Transverse colon (tissue), 4 donors: ENCODE measurements at regions not wholly inside any gene's neighbourhood (a gene's known extent, or its start where the extent isn't known, plus 50 kb on each side); places are given as distances from the start of the nearest gene placed in this dataset.

Source experiments
- DNase-seq: peaks from one replicate; pipeline ENCODE4 v3.0.0-alpha.2; 2019
- H3K27ac ChIP-seq, 4 donors: fragments of 200-600 bp; sonication (generic); 2 replicates each; pipeline ENCODE4 v1.5.1; 2016 to 2018; ENCODE audit warnings: inconsistent platforms in 4 of 4
- H3K27me3 ChIP-seq: fragments of 200-600 bp; sonication (generic); 2 replicates; pipeline ENCODE4 v1.5.1; 2017; ENCODE audit warnings: inconsistent platforms
- H3K36me3 ChIP-seq, 4 donors: fragments of 200-600 bp; sonication (generic); 2 replicates each; pipeline ENCODE4 v1.5.1; 2017 to 2019; ENCODE audit warnings: inconsistent platforms in 4 of 4
- H3K4me1 ChIP-seq, 4 donors: fragments of 200-600 bp; sonication (generic); 2 replicates each; pipeline ENCODE4 v1.5.1; 2017 to 2020; ENCODE audit warnings: inconsistent platforms in 4 of 4
- H3K4me3 ChIP-seq, 4 donors: fragments of 200-600 bp; sonication (generic); 1 replicate in 1 of 4; 2 replicates in 3 of 4; pipeline versions ENCODE4 v1.5.1 to v1.6.1; 2017 to 2019; ENCODE audit warnings: inconsistent platforms in 4 of 4
- H3K9me3 ChIP-seq, 2 donors: fragments of 200-600 bp; sonication (generic); 2 replicates each; pipeline ENCODE4 v1.5.1; 2017 to 2019; ENCODE audit warnings: inconsistent platforms in 2 of 2
- EP300 ChIP-seq: sonication (generic); formaldehyde crosslinking; IDR thresholded peaks from one replicate; pipeline ENCODE4 v1.6.1; 2017; ENCODE audit warnings: antibody characterized with exemption, low read depth
- POLR2A ChIP-seq: fragments of 450-650 bp; IDR thresholded peaks from one replicate; pipeline ENCODE4 v1.6.1; 2016; ENCODE audit warnings: antibody characterized with exemption, mild to moderate bottlenecking, moderate library complexity
- POLR2AphosphoS5 ChIP-seq, 3 donors: sonication (generic); formaldehyde crosslinking; IDR thresholded peaks; one replicate each; pipeline ENCODE4 v1.6.1; 2016; ENCODE audit warnings: antibody characterized with exemption in 3 of 3
- WGBS, 2 donors: methylation state at CpG; one replicate each; pipeline ENCODE4 v1.1.5; 2018; ENCODE audit warnings: low coverage in 1 of 2; 5-methylcytosine and 5-hydroxymethylcytosine counted together
- in situ Hi-C, 4 donors: fragments of 200-750 bp; cut with MboI; loops; one replicate each; pipeline versions ENCODE4 v1.15.0 to v1.15.1; 2017; ENCODE audit warnings: low sequenced_read_pairs in 3 of 4, low pct_ligation_motif_present in 1 of 4, low pct_unique_long_range_greater_than_20kb in 1 of 4
- intact Hi-C: fragments of 100-400 bp; cut with DNase I; formaldehyde crosslinking; loops from one replicate; pipeline ENCODE4 v1.15.1; 2023; ENCODE audit warnings: low total_unique reads
- TF ChIP-seq, protein P1 (sequence below), 5 experiments: fragments of 200-600 bp in 3 of 5; fragments of 450-650 bp in 2 of 5; sonication (generic) in 3 of 5; IDR thresholded peaks; 1 replicate in 2 of 5; 2 replicates in 3 of 5; pipeline ENCODE4 v1.5.1; 2016 to 2017; ENCODE audit warnings: antibody characterized with exemption in 5 of 5, inconsistent platforms in 3 of 5, mild to moderate bottlenecking in 2 of 5, moderate library complexity in 1 of 5

DNA sequence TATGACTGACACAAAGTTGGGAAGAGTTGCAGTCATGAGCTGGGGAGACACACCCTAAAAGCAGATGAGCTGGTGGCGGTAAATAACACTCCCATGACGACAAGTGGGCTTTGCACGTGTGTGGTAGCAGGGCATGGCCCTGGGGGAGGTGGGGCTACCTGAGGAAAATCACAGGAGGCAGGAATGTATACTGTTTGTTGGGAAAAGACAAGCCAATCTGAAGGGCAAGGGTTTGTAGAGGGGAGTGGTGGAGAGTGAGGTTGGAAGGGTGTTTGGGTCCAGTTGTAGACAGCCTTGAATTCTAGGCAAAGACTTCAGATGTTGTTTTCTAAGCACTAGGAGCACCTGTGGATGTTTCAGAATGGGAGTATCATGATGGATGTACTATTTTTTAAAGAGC, 151.6 kb downstream of the TM9SF2 start:
- intact Hi-C loops: no loop called here
- Histone ChIP-seq H3K36me3 (no peaks in the 10 kb centered on the region), H3K9me3 (no peaks in the 10 kb centered on the region), H3K4me3 (no peak overlapping the region), H3K27ac (no peak overlapping the region), H3K4me1 (peaks cover 2 to 21% (median 5%) of the 10 kb centered on the region in 4 donors), H3K27me3 (no peaks in the 10 kb centered on the region)
- 87% methylated on average over 3 of the region's 3 CpGs; no CpG with 5 or more reads in 1 of the 2 donors for WGBS, 2 donors
- TF ChIP-seq EP300 (no peak), POLR2A (no peak), POLR2AphosphoS5 (IDR thresholded peaks at IDR 0.05) (no peak)
- TF ChIP-seq, protein P1, sequence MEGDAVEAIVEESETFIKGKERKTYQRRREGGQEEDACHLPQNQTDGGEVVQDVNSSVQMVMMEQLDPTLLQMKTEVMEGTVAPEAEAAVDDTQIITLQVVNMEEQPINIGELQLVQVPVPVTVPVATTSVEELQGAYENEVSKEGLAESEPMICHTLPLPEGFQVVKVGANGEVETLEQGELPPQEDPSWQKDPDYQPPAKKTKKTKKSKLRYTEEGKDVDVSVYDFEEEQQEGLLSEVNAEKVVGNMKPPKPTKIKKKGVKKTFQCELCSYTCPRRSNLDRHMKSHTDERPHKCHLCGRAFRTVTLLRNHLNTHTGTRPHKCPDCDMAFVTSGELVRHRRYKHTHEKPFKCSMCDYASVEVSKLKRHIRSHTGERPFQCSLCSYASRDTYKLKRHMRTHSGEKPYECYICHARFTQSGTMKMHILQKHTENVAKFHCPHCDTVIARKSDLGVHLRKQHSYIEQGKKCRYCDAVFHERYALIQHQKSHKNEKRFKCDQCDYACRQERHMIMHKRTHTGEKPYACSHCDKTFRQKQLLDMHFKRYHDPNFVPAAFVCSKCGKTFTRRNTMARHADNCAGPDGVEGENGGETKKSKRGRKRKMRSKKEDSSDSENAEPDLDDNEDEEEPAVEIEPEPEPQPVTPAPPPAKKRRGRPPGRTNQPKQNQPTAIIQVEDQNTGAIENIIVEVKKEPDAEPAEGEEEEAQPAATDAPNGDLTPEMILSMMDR (IDR thresholded peaks at IDR 0.05): no peak
- DNase-seq: no peak
- in situ Hi-C loops: loop anchor here (10.0 to 25.0 kb wide), 6 partner anchors 259 to 862 kb away; no protein-coding TSS in a partner anchor

GRCh38 chr13:99652141-99652540, 150.9 kb downstream of the TM9SF2 start:
- peaks cover 2 to 15% (median 5%) of the 10 kb centered on the region in 4 donors for H3K4me1 ChIP-seq
- TF ChIP-seq POLR2A (no peak), POLR2AphosphoS5 (IDR thresholded peaks at IDR 0.05) (no peak), EP300 (no peak)
- in situ Hi-C loops: loop anchor here (10.0 to 25.0 kb wide), 6 partner anchors 260 to 863 kb away; no protein-coding TSS in a partner anchor
- intact Hi-C loops: no loop called here
- DNase-seq: no peak
- 67 to 100% methylated on average over 1 of the region's 1 CpG for WGBS, 2 donors
- H3K9me3 ChIP-seq: no peaks in the 10 kb centered on the region
- H3K27ac ChIP-seq: no peak overlapping the region
- H3K36me3 ChIP-seq: no peaks in the 10 kb centered on the region
- H3K4me3 ChIP-seq: no peak overlapping the region
- H3K27me3 ChIP-seq: no peaks in the 10 kb centered on the region

DNA sequence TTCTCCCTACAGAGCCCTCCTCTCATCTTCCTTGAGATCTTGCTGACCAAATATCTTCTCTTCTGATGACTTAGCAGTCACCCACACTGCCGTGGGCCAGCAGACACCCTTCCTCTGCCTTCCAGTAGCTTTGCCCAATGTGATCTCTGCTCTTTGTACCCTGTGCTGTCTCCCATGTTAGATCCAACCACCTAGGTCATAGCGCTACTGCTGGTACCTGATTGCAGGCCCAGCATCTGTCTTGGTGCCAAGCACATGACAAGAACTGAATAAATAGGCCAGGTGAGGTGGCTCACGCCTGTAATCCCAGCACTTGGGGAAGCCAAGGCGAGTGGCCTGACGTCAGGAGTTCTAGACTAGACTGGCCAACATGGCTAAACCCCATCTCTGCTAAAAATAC, 149.7 kb downstream of the TM9SF2 start:
- no peaks in the 10 kb centered on the region for H3K36me3 ChIP-seq
- peaks cover 0 to 3% (median 3%) of the 10 kb centered on the region in 4 donors for H3K4me1 ChIP-seq
- no peak for DNase-seq
- in situ Hi-C loops (loop anchor here (10.0 to 25.0 kb wide), 6 partner anchors 261 to 864 kb away; no protein-coding TSS in a partner anchor), intact Hi-C loops (no loop called here)
- WGBS, 2 donors: 97 to 100% methylated on average over 1 to 5 of the region's 5 CpGs
- no peak overlapping the region for H3K27ac ChIP-seq
- H3K9me3 ChIP-seq: no peaks in the 10 kb centered on the region
- no peak overlapping the region for H3K4me3 ChIP-seq
- TF ChIP-seq, protein P1 (IDR thresholded peaks at IDR 0.05): no peak
- TF ChIP-seq EP300 (no peak), POLR2AphosphoS5 (IDR thresholded peaks at IDR 0.05) (no peak), POLR2A (no peak)
- H3K27me3 ChIP-seq: no peaks in the 10 kb centered on the region

- Histone ChIP-seq H3K27me3 (no peaks in the 10 kb centered on the region), H3K9me3 (no peaks in the 10 kb centered on the region), H3K4me3 (no peak overlapping the region), H3K4me1 (no peaks in the 10 kb centered on the region), H3K27ac (no peak overlapping the region), H3K36me3 (no peaks in the 10 kb centered on the region)
- no peak for TF ChIP-seq POLR2AphosphoS5 (IDR thresholded peaks at IDR 0.05)
- TF ChIP-seq POLR2A: no peak
- TF ChIP-seq, protein P1 (IDR thresholded peaks at IDR 0.05): no peak
- no peak for TF ChIP-seq EP300
- in situ Hi-C loops: loop anchor here (10.0 to 25.0 kb wide), 6 partner anchors 262 to 864 kb away; no protein-coding TSS in a partner anchor
- 71% methylated on average over 1 of the region's 1 CpG; no CpG with 5 or more reads in 1 of the 2 donors for WGBS, 2 donors
- no peak for DNase-seq
- intact Hi-C loops: no loop called here
Observed at GRCh38 chr13:99650410-99650809, 149.1 kb downstream of the TM9SF2 start.

DNA sequence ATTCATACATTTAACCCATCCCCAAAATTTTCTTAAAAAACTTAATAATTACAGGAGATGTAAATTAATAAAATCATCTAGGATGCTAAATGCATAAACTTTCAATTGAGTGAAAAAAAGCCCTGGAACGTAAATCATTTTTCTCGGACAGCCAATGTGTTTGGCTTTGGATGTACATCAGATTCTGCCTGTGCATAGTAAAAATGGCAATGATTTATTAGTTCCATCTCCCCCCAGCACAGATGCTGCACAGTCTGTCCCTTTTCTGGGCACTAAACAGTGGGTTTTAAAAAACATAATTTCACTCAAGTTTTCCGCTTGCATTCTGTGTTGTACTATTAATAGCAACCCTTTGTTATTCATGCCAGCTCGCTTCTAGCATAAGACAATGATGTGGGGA, 147.7 kb downstream of the TM9SF2 start:
- TF ChIP-seq, protein P1 (IDR thresholded peaks at IDR 0.05): no peak
- TF ChIP-seq POLR2AphosphoS5 (IDR thresholded peaks at IDR 0.05) (no peak), POLR2A (no peak)
- no peak overlapping the region for H3K27ac ChIP-seq
- DNase-seq: no peak
- no peak overlapping the region for H3K4me3 ChIP-seq
- H3K36me3 ChIP-seq: no peaks in the 10 kb centered on the region
- in situ Hi-C loops: no loop called here
- 81 to 92% methylated on average over 4 of the region's 4 CpGs for WGBS, 2 donors
- H3K4me1 ChIP-seq: no peaks in the 10 kb centered on the region
- no peaks in the 10 kb centered on the region for H3K9me3 ChIP-seq
- intact Hi-C loops: no loop called here
- no peaks in the 10 kb centered on the region for H3K27me3 ChIP-seq
